ENCODE measurements at regions not wholly inside any gene's neighbourhood (a gene's known extent, or its start where the extent isn't known, plus 50 kb on each side); places are given as distances from the start of the nearest gene placed in this dataset.

DNA sequence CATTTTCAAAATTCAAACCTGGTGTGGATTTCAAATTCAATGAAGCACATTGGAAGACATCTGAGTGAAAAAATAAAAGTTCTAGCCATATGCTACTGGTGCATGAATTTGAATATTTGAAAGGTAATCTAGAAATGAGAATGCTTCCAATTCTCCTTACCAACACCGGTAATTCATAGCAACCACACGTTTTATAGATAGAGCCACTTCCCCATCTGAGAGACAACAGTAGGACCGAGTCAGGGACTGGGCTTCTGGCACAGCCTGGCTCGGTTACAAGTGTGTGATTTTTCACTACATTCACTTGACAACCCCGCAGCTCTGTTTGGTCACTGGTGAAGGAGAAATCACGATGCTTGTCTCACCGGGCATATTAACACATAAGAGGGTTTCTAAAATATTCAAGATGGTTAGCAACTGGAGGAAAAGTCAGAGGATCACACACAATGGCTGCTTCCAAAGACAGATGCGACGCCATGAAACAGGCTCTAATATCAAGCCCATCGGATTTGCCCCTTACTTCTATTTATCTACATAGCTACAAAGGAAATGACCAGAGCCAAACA, 86.5 kb upstream of the FOXN3 start:
- Histone ChIP-seq H2AFZ (ENCODE audit: low read depth) (no peak overlapping the region), H3K4me2 (no peak overlapping the region), H3K79me2 (ENCODE audit: insufficient read depth, low read depth) (no peaks in the 10 kb centered on the region), H4K20me1 (ENCODE audit: insufficient read depth) (no peaks in the 10 kb centered on the region), H3K27me3 (ENCODE audit: insufficient read depth, low read depth) (no peaks in the 10 kb centered on the region), H3K9ac (no peak overlapping the region), H3K4me3 (IDR thresholded peaks at IDR 0.05; ENCODE audit: insufficient read depth, low read depth, low read length) (no peak overlapping the region), H3K27ac (no peak overlapping the region), H3K4me1 (ENCODE audit: low read depth, poor library complexity, severe bottlenecking) (no peaks in the 10 kb centered on the region), H3K36me3 (ENCODE audit: insufficient read depth) (no peaks in the 10 kb centered on the region)
- TF ChIP-seq, protein P1, sequence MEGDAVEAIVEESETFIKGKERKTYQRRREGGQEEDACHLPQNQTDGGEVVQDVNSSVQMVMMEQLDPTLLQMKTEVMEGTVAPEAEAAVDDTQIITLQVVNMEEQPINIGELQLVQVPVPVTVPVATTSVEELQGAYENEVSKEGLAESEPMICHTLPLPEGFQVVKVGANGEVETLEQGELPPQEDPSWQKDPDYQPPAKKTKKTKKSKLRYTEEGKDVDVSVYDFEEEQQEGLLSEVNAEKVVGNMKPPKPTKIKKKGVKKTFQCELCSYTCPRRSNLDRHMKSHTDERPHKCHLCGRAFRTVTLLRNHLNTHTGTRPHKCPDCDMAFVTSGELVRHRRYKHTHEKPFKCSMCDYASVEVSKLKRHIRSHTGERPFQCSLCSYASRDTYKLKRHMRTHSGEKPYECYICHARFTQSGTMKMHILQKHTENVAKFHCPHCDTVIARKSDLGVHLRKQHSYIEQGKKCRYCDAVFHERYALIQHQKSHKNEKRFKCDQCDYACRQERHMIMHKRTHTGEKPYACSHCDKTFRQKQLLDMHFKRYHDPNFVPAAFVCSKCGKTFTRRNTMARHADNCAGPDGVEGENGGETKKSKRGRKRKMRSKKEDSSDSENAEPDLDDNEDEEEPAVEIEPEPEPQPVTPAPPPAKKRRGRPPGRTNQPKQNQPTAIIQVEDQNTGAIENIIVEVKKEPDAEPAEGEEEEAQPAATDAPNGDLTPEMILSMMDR (conservative IDR thresholded peaks at IDR 0.05; ENCODE audit: low read depth, low read length): no peak

DNA sequence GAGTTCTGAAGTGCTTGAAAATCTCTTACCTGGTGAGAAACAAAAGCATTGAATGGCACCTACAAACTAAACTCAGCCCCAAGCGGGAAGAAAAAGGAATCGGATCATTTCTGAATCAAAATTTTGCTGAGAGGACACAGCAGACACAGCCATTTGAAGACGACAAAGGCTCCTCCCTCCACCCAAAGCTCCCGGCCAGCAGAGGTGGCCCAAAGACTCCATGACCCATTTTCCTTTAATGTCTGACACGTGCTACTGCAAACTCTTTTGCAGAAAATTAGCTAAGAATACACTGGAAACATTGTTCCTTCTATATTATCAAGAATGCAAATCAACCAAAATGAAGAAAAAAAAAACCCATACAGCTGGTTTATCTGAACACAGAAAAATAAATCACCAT, 85.9 kb upstream of the FOXN3 start:
- H4K20me1 ChIP-seq (ENCODE audit: insufficient read depth): no peaks in the 10 kb centered on the region
- H3K79me2 ChIP-seq (ENCODE audit: insufficient read depth, low read depth): no peaks in the 10 kb centered on the region
- no peaks in the 10 kb centered on the region for H3K27me3 ChIP-seq (ENCODE audit: insufficient read depth, low read depth)
- H3K4me2 ChIP-seq: no peak overlapping the region
- no peaks in the 10 kb centered on the region for H3K36me3 ChIP-seq (ENCODE audit: insufficient read depth)
- H2AFZ ChIP-seq (ENCODE audit: low read depth): no peak overlapping the region
- H3K4me3 ChIP-seq (IDR thresholded peaks at IDR 0.05; ENCODE audit: insufficient read depth, low read depth, low read length): no peak overlapping the region
- H3K27ac ChIP-seq: no peak overlapping the region
- TF ChIP-seq, protein P1 (conservative IDR thresholded peaks at IDR 0.05; ENCODE audit: low read depth, low read length): no peak
- no peaks in the 10 kb centered on the region for H3K4me1 ChIP-seq (ENCODE audit: low read depth, poor library complexity, severe bottlenecking)
- no peak overlapping the region for H3K9ac ChIP-seq

DNA sequence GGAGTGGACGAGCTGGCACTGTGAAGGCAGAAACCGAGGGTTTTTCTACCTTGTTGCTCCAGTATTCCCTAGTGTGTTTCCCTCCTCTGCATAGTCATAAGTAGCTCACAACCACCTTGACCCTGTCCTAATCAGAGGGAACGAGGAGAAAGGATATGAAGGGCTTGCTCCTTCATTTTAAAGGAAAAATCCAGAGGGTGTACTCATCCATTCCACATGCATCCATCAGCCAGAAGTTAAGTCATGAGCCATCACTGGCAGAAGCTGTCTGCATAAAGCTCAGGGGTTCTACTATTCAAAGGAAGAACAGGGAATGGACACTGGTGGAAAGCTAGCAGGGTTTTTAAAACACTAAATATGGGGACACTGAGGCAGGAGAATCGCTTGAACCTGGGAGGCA, 84.3 kb upstream of the FOXN3 start:
- Histone ChIP-seq H3K27ac (no peak overlapping the region), H3K4me1 (ENCODE audit: low read depth, poor library complexity, severe bottlenecking) (no peaks in the 10 kb centered on the region), H3K79me2 (ENCODE audit: insufficient read depth, low read depth) (no peaks in the 10 kb centered on the region), H2AFZ (ENCODE audit: low read depth) (no peak overlapping the region), H3K4me3 (IDR thresholded peaks at IDR 0.05; ENCODE audit: insufficient read depth, low read depth, low read length) (no peak overlapping the region), H3K27me3 (ENCODE audit: insufficient read depth, low read depth) (no peaks in the 10 kb centered on the region), H3K36me3 (ENCODE audit: insufficient read depth) (no peaks in the 10 kb centered on the region), H4K20me1 (ENCODE audit: insufficient read depth) (no peaks in the 10 kb centered on the region), H3K9ac (no peak overlapping the region), H3K4me2 (no peak overlapping the region)
- TF ChIP-seq, protein P1 (conservative IDR thresholded peaks at IDR 0.05; ENCODE audit: low read depth, low read length): no peak

DNA sequence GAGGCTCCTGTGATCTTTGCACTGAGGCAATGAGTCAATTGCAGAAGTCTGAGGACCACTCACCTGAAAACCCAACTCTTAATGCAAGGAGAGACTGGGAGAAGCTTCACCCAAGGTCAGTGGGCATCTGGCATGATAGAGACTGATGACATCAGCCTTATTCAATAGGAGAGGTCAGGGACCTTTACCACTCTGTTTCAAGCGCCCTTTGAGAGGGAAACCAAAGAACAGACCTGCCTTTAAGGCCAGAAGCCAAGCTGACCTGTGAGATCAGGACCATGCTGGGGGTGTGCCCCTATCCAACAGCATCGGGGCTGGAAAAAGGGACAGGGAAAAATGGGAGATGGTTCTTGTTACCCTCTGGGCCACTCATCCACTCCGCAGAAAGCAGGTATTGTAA, 83.3 kb upstream of the FOXN3 start:
- TF ChIP-seq, protein P1 (conservative IDR thresholded peaks at IDR 0.05; ENCODE audit: low read depth, low read length): no peak
- no peaks in the 10 kb centered on the region for H4K20me1 ChIP-seq (ENCODE audit: insufficient read depth)
- no peak overlapping the region for H3K4me2 ChIP-seq
- H2AFZ ChIP-seq (ENCODE audit: low read depth): no peak overlapping the region
- no peaks in the 10 kb centered on the region for H3K36me3 ChIP-seq (ENCODE audit: insufficient read depth)
- H3K27me3 ChIP-seq (ENCODE audit: insufficient read depth, low read depth): no peaks in the 10 kb centered on the region
- H3K9ac ChIP-seq: no peak overlapping the region
- H3K79me2 ChIP-seq (ENCODE audit: insufficient read depth, low read depth): no peaks in the 10 kb centered on the region
- no peaks in the 10 kb centered on the region for H3K4me1 ChIP-seq (ENCODE audit: low read depth, poor library complexity, severe bottlenecking)
- H3K27ac ChIP-seq: no peak overlapping the region
- H3K4me3 ChIP-seq (IDR thresholded peaks at IDR 0.05; ENCODE audit: insufficient read depth, low read depth, low read length): no peak overlapping the region
